ENCODE measurements at regions not wholly inside any gene's neighbourhood (a gene's known extent, or its start where the extent isn't known, plus 50 kb on each side); places are given as distances from the start of the nearest gene placed in this dataset.

DNA sequence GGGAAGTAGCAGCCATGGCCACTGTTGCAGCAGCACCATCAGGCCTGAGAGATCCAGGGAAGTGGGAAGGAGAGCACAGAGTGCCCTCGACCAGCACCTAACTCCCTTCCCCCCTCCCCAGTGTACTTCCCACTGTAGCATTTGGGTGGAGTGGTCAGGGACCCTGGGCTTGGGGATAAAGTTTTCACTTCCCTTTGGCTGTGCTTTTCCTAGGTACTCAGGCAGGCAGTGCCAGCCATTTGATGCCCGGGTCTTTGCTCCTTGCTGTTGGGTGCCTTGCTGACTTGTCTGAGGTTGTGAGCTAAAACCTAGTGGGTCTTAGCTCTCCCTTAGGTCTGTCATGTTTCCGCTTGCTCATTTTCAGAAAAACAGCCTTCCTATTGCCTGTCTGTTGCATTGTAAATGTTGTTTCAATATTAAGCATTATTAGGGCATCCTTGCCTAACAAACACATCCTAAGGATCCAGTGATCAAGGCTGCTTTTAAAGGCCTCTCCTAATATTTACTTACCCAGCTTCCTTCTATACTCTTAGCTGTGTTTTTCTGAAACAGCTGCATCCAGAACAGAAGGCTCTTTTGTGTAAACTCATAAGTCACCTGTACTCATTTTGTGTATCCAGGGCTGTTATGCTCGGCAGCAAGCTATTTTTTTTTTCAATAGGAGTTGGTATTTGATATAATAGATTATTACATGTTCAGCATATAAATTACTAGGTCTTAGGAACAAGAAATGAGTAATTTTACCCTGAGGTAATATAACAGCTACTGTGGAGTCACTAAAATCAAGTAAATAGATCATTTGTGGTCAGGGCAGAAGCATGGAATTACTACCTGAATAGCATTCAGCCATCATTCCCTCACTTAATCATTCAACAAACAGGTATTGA, 418.6 kb upstream of the PROX1 start:
- no peak for TF ChIP-seq TAF1 (IDR thresholded peaks at IDR 0.05; ENCODE audit: borderline replicate concordance, insufficient read depth, low read length)
- TF ChIP-seq POLR2AphosphoS5 (IDR thresholded peaks at IDR 0.05; ENCODE audit: low read depth, low read length): no peak
- TF ChIP-seq, protein P1, sequence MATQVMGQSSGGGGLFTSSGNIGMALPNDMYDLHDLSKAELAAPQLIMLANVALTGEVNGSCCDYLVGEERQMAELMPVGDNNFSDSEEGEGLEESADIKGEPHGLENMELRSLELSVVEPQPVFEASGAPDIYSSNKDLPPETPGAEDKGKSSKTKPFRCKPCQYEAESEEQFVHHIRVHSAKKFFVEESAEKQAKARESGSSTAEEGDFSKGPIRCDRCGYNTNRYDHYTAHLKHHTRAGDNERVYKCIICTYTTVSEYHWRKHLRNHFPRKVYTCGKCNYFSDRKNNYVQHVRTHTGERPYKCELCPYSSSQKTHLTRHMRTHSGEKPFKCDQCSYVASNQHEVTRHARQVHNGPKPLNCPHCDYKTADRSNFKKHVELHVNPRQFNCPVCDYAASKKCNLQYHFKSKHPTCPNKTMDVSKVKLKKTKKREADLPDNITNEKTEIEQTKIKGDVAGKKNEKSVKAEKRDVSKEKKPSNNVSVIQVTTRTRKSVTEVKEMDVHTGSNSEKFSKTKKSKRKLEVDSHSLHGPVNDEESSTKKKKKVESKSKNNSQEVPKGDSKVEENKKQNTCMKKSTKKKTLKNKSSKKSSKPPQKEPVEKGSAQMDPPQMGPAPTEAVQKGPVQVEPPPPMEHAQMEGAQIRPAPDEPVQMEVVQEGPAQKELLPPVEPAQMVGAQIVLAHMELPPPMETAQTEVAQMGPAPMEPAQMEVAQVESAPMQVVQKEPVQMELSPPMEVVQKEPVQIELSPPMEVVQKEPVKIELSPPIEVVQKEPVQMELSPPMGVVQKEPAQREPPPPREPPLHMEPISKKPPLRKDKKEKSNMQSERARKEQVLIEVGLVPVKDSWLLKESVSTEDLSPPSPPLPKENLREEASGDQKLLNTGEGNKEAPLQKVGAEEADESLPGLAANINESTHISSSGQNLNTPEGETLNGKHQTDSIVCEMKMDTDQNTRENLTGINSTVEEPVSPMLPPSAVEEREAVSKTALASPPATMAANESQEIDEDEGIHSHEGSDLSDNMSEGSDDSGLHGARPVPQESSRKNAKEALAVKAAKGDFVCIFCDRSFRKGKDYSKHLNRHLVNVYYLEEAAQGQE (IDR thresholded peaks at IDR 0.05; ENCODE audit: insufficient read depth in 1 of 2, low read depth in 2 of 2, low read length in 2 of 2): no peak
- no peak for TF ChIP-seq FOXP2 (optimal IDR thresholded peaks at IDR 0.05; ENCODE audit: borderline replicate concordance, extremely low read depth, extremely low read length, insufficient read depth)
- TF ChIP-seq SIN3A (IDR thresholded peaks at IDR 0.05; ENCODE audit: borderline replicate concordance, insufficient read depth, low read length): no peak

DNA sequence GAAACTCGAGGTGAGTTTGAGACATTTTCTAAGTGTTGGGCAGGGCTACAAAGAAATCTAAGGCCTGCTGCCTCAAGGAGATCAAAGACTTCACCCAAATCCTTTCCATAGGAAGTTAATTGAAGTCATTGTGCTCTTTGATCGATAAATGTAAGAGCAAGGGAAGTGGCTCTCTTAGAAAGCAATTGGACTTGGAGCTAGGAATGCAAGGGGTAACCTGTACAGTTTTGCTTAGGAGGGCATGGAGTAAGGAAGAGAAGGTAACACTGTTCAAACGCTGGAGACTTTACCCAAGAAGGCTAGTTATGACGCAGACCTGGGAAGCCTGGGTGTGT, 418.0 kb upstream of the PROX1 start:
- no peak for TF ChIP-seq FOXP2 (optimal IDR thresholded peaks at IDR 0.05; ENCODE audit: borderline replicate concordance, extremely low read depth, extremely low read length, insufficient read depth)
- TF ChIP-seq, protein P1 (IDR thresholded peaks at IDR 0.05; ENCODE audit: insufficient read depth in 1 of 2, low read depth in 2 of 2, low read length in 2 of 2): no peak
- no peak for TF ChIP-seq SIN3A (IDR thresholded peaks at IDR 0.05; ENCODE audit: borderline replicate concordance, insufficient read depth, low read length)
- TF ChIP-seq POLR2AphosphoS5 (IDR thresholded peaks at IDR 0.05; ENCODE audit: low read depth, low read length): no peak

- TF ChIP-seq TAF1 (IDR thresholded peaks at IDR 0.05; ENCODE audit: borderline replicate concordance, insufficient read depth, low read length): no peak
- TF ChIP-seq SIN3A (IDR thresholded peaks at IDR 0.05; ENCODE audit: borderline replicate concordance, insufficient read depth, low read length): no peak
- no peak for TF ChIP-seq POLR2AphosphoS5 (IDR thresholded peaks at IDR 0.05; ENCODE audit: low read depth, low read length)
- TF ChIP-seq FOXP2 (optimal IDR thresholded peaks at IDR 0.05; ENCODE audit: borderline replicate concordance, extremely low read depth, extremely low read length, insufficient read depth): no peak
- TF ChIP-seq, protein P1 (IDR thresholded peaks at IDR 0.05; ENCODE audit: insufficient read depth in 1 of 2, low read depth in 2 of 2, low read length in 2 of 2): no peak
Observed at GRCh38 chr1:213570487-213570886, 417.3 kb upstream of the PROX1 start.

- no peak for TF ChIP-seq TAF1 (IDR thresholded peaks at IDR 0.05; ENCODE audit: borderline replicate concordance, insufficient read depth, low read length)
Observed at GRCh38 chr1:213571419-213571818, 416.4 kb upstream of the PROX1 start.

- TF ChIP-seq FOXP2 (optimal IDR thresholded peaks at IDR 0.05; ENCODE audit: borderline replicate concordance, extremely low read depth, extremely low read length, insufficient read depth) (no peak), SIN3A (IDR thresholded peaks at IDR 0.05; ENCODE audit: borderline replicate concordance, insufficient read depth, low read length) (no peak), POLR2AphosphoS5 (IDR thresholded peaks at IDR 0.05; ENCODE audit: low read depth, low read length) (no peak), TAF1 (IDR thresholded peaks at IDR 0.05; ENCODE audit: borderline replicate concordance, insufficient read depth, low read length) (no peak)
- TF ChIP-seq, protein P1 (IDR thresholded peaks at IDR 0.05; ENCODE audit: insufficient read depth in 1 of 2, low read depth in 2 of 2, low read length in 2 of 2): no peak
Observed at GRCh38 chr1:213571843-213572242, 415.9 kb upstream of the PROX1 start.
